ENCODE measurements at regions not wholly inside any gene's neighbourhood (a gene's known extent, or its start where the extent isn't known, plus 50 kb on each side); places are given as distances from the start of the nearest gene placed in this dataset.

GRCh38 chr3:118540826-118541225, 493.8 kb downstream of the IGSF11 start:
- no peak for TF ChIP-seq CTCF (IDR thresholded peaks at IDR 0.05; ENCODE audit: low read length)
- TF ChIP-seq EZH2phosphoT487 (IDR thresholded peaks at IDR 0.05; ENCODE audit: low read length): no peak
- TF ChIP-seq EZH2 (optimal IDR thresholded peaks at IDR 0.05; ENCODE audit: low read depth, low read length): no peak

Data from MM.1S (cell line).